HAP-1 (cell line): ENCODE measurements at regions not wholly inside any gene's neighbourhood (a gene's known extent, or its start where the extent isn't known, plus 50 kb on each side); places are given as distances from the start of the nearest gene placed in this dataset.

Source experiments
- DNase-seq, 2 experiments: peaks; one replicate each; pipeline ENCODE4 v3.0.0-alpha.2; 2016 to 2020; ENCODE audit warnings: low spot score in 2 of 2
- H3K27me3 ChIP-seq: fragments of 250-450 bp; sonication (Bioruptor Pico); 2 replicates; pipeline ENCODE4 v1.5.1; 2020; ENCODE audit warnings: low read depth, mild to moderate bottlenecking, moderate library complexity
- H3K36me3 ChIP-seq: fragments of 250-450 bp; sonication (Bioruptor Pico); replicated peaks from 2 replicates; pipeline ENCODE4 v1.5.1; 2020; ENCODE audit warnings: mild to moderate bottlenecking
- H3K4me1 ChIP-seq: fragments of 250-450 bp; sonication (Bioruptor Pico); 2 replicates; pipeline ENCODE4 v1.5.1; 2020; ENCODE audit warnings: mild to moderate bottlenecking
- H3K4me3 ChIP-seq: fragments of 250-450 bp; sonication (Bioruptor Pico); 2 replicates; pipeline ENCODE4 v1.5.1; 2020; ENCODE audit warnings: mild to moderate bottlenecking, moderate library complexity
- H3K9me3 ChIP-seq: fragments of 250-450 bp; sonication (Bioruptor Pico); 2 replicates; pipeline ENCODE4 v1.5.1; 2020; ENCODE audit warnings: mild to moderate bottlenecking, moderate library complexity
- in situ Hi-C: fragments of 300-500 bp; cut with MboI; formaldehyde crosslinking; loops from 3 replicates; pipeline ENCODE4 v1.14.3; 2020; ENCODE audit warnings: low sequenced_read_pairs, inconsistent platforms, mixed read lengths

- DNase-seq = no peak
- H3K4me1 ChIP-seq = peaks cover 2% of the 10 kb centered on the region; the same call in 1 of the 2 replicates
- H3K36me3 ChIP-seq = no peaks in the 10 kb centered on the region
- H3K9me3 ChIP-seq = no peaks in the 10 kb centered on the region
- no peak overlapping the region for H3K4me3 ChIP-seq
- no peaks in the 10 kb centered on the region for H3K27me3 ChIP-seq
- in situ Hi-C loops = no loop called here
Measured at GRCh38 chr6:134449004-134449403, 131.1 kb upstream of the SGK1 start.

GRCh38 chr6:134447883-134448387 lies 130.0 kb upstream of the SGK1 start:
- no peak for DNase-seq
- no peaks in the 10 kb centered on the region for H3K36me3 ChIP-seq
- no peaks in the 10 kb centered on the region for H3K27me3 ChIP-seq
- in situ Hi-C loops = no loop called here
- no peak overlapping the region for H3K4me3 ChIP-seq
- H3K4me1 ChIP-seq = no peaks in the 10 kb centered on the region
- H3K9me3 ChIP-seq = no peaks in the 10 kb centered on the region

GRCh38 chr6:134447423-134447822 lies 129.5 kb upstream of the SGK1 start:
- in situ Hi-C loops = no loop called here
- no peaks in the 10 kb centered on the region for H3K9me3 ChIP-seq
- H3K36me3 ChIP-seq = no peaks in the 10 kb centered on the region
- H3K4me1 ChIP-seq = no peaks in the 10 kb centered on the region
- no peaks in the 10 kb centered on the region for H3K27me3 ChIP-seq
- no peak overlapping the region for H3K4me3 ChIP-seq
- no peak for DNase-seq

- no peak for DNase-seq
- Histone ChIP-seq H3K4me1 (no peaks in the 10 kb centered on the region), H3K9me3 (no peaks in the 10 kb centered on the region), H3K27me3 (no peaks in the 10 kb centered on the region), H3K36me3 (no peaks in the 10 kb centered on the region), H3K4me3 (no peak overlapping the region)
- in situ Hi-C loops = no loop called here
Measured at GRCh38 chr6:134446896-134447295, 129.0 kb upstream of the SGK1 start.

- no peaks in the 10 kb centered on the region for H3K4me1 ChIP-seq
- no peak for DNase-seq
- in situ Hi-C loops = no loop called here
- H3K27me3 ChIP-seq = no peaks in the 10 kb centered on the region
- no peaks in the 10 kb centered on the region for H3K36me3 ChIP-seq
- no peak overlapping the region for H3K4me3 ChIP-seq
- no peaks in the 10 kb centered on the region for H3K9me3 ChIP-seq
Measured at GRCh38 chr6:134446218-134446848, 128.4 kb upstream of the SGK1 start.

GRCh38 chr6:134443009-134443408 lies 125.1 kb upstream of the SGK1 start:
- no peak overlapping the region for H3K4me3 ChIP-seq
- H3K36me3 ChIP-seq = no peaks in the 10 kb centered on the region
- H3K27me3 ChIP-seq = no peaks in the 10 kb centered on the region
- H3K4me1 ChIP-seq = no peaks in the 10 kb centered on the region
- no peak for DNase-seq
- H3K9me3 ChIP-seq = no peaks in the 10 kb centered on the region
- in situ Hi-C loops = no loop called here

GRCh38 chr6:134442073-134442472 lies 124.2 kb upstream of the SGK1 start:
- Histone ChIP-seq H3K9me3 (no peaks in the 10 kb centered on the region), H3K4me3 (no peak overlapping the region), H3K27me3 (no peaks in the 10 kb centered on the region), H3K36me3 (no peaks in the 10 kb centered on the region), H3K4me1 (no peaks in the 10 kb centered on the region)
- in situ Hi-C loops = no loop called here
- DNase-seq = no peak

- Histone ChIP-seq H3K36me3 (no peaks in the 10 kb centered on the region), H3K4me3 (no peak overlapping the region), H3K4me1 (peaks cover 5% of the 10 kb centered on the region), H3K27me3 (no peaks in the 10 kb centered on the region), H3K9me3 (no peaks in the 10 kb centered on the region)
- in situ Hi-C loops = no loop called here
- DNase-seq = no peak
Measured at GRCh38 chr6:134438837-134439236, 120.9 kb upstream of the SGK1 start.

- Histone ChIP-seq H3K4me3 (no peak overlapping the region), H3K9me3 (no peaks in the 10 kb centered on the region), H3K36me3 (no peaks in the 10 kb centered on the region), H3K27me3 (no peaks in the 10 kb centered on the region), H3K4me1 (peaks cover 5% of the 10 kb centered on the region)
- in situ Hi-C loops = no loop called here
- DNase-seq = no peak
Measured at GRCh38 chr6:134437376-134437775, 119.5 kb upstream of the SGK1 start.

GRCh38 chr6:134436950-134437349 lies 119.0 kb upstream of the SGK1 start:
- H3K4me3 ChIP-seq = no peak overlapping the region
- in situ Hi-C loops = no loop called here
- no peak for DNase-seq

GRCh38 chr6:134436281-134436815 lies 118.4 kb upstream of the SGK1 start:
- H3K9me3 ChIP-seq = no peaks in the 10 kb centered on the region
- H3K36me3 ChIP-seq = no peaks in the 10 kb centered on the region
- peaks cover 5% of the 10 kb centered on the region for H3K4me1 ChIP-seq
- no peaks in the 10 kb centered on the region for H3K27me3 ChIP-seq
- H3K4me3 ChIP-seq = no peak overlapping the region
- DNase-seq = peak; percentile 38 to 64
- in situ Hi-C loops = no loop called here

More at GRCh38 chr6:134436950-134437349, 119.0 kb upstream of the SGK1 start:
- H3K4me1 ChIP-seq = peaks cover 5% of the 10 kb centered on the region
- no peaks in the 10 kb centered on the region for H3K9me3 ChIP-seq
- no peaks in the 10 kb centered on the region for H3K36me3 ChIP-seq
- no peaks in the 10 kb centered on the region for H3K27me3 ChIP-seq

GRCh38 chr6:134435814-134436280 lies 117.9 kb upstream of the SGK1 start:
- in situ Hi-C loops = no loop called here
- Histone ChIP-seq H3K36me3 (no peaks in the 10 kb centered on the region), H3K4me1 (peaks cover 5% of the 10 kb centered on the region), H3K9me3 (no peaks in the 10 kb centered on the region), H3K4me3 (no peak overlapping the region), H3K27me3 (no peaks in the 10 kb centered on the region)
- DNase-seq = no peak

GRCh38 chr6:134434019-134434942 lies 116.4 kb upstream of the SGK1 start:
- no peak overlapping the region for H3K4me3 ChIP-seq
- no peak for DNase-seq
- H3K36me3 ChIP-seq = no peaks in the 10 kb centered on the region
- H3K27me3 ChIP-seq = no peaks in the 10 kb centered on the region
- in situ Hi-C loops = no loop called here
- no peaks in the 10 kb centered on the region for H3K9me3 ChIP-seq
- H3K4me1 ChIP-seq = peaks cover 5% of the 10 kb centered on the region

GRCh38 chr6:134432036-134432435 lies 114.1 kb upstream of the SGK1 start:
- no peaks in the 10 kb centered on the region for H3K36me3 ChIP-seq
- no peak for DNase-seq

More at GRCh38 chr6:134432036-134432435, 114.1 kb upstream of the SGK1 start:
- Histone ChIP-seq H3K4me3 (no peak overlapping the region), H3K27me3 (no peaks in the 10 kb centered on the region), H3K4me1 (peaks cover 5% of the 10 kb centered on the region), H3K9me3 (no peaks in the 10 kb centered on the region)
- in situ Hi-C loops = no loop called here
